OCI-LY7 (cell line): ENCODE measurements at regions not wholly inside any gene's neighbourhood (a gene's known extent, or its start where the extent isn't known, plus 50 kb on each side); places are given as distances from the start of the nearest gene placed in this dataset.

ENCODE experiments used
- EZH2phosphoT487 ChIP-seq: fragments of 200-600 bp; sonication (generic); IDR thresholded peaks from 2 replicates; pipeline ENCODE4 v1.6.1; 2018; ENCODE audit warnings: low read depth, borderline replicate concordance, mild to moderate bottlenecking, mixed run types, antibody characterized with exemption, low read length, moderate library complexity, mixed read lengths
- TF ChIP-seq, protein P1 (sequence below): fragments of 200-600 bp; sonication (generic); conservative IDR thresholded peaks from 2 replicates; pipeline ENCODE4 v1.5.1; 2014; ENCODE audit warnings: mild to moderate bottlenecking, antibody characterized with exemption, low read length, moderate library complexity, mixed read lengths

- TF ChIP-seq, protein P1, sequence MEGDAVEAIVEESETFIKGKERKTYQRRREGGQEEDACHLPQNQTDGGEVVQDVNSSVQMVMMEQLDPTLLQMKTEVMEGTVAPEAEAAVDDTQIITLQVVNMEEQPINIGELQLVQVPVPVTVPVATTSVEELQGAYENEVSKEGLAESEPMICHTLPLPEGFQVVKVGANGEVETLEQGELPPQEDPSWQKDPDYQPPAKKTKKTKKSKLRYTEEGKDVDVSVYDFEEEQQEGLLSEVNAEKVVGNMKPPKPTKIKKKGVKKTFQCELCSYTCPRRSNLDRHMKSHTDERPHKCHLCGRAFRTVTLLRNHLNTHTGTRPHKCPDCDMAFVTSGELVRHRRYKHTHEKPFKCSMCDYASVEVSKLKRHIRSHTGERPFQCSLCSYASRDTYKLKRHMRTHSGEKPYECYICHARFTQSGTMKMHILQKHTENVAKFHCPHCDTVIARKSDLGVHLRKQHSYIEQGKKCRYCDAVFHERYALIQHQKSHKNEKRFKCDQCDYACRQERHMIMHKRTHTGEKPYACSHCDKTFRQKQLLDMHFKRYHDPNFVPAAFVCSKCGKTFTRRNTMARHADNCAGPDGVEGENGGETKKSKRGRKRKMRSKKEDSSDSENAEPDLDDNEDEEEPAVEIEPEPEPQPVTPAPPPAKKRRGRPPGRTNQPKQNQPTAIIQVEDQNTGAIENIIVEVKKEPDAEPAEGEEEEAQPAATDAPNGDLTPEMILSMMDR, result no peak
- no peak for TF ChIP-seq EZH2phosphoT487
These were observed 257.8 kb upstream of the PPP2R2D start for GRCh38 chr10:131642966-131643365.
